ENCODE measurements at regions not wholly inside any gene's neighbourhood (a gene's known extent, or its start where the extent isn't known, plus 50 kb on each side); places are given as distances from the start of the nearest gene placed in this dataset.

DNA sequence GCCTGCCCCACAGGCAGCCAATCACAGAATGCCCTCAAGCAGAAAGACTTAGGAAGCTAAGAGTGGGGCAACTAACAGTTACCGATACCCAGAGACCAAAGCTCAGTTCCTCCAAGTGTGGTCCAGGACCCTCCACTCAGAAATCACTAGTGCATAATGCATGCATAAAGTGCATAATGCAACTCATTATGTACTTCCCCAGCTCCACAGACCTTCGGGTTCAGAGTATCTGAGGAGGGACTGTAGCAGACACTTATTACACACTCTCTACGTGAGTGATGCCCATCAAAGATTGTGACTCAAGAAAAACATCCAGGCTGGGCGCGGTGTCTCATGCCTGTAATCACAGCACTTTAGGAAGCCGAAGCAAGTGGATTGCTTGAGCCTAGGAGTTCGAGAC lies 328.0 kb downstream of the BCOR start:
- Histone ChIP-seq H3K36me3 (no peaks in the 10 kb centered on the region), H3K9me3 (no peaks in the 10 kb centered on the region), H3K4me1 (peaks cover 0 to 9% (median 2%) of the 10 kb centered on the region in 4 donors), H3K4me3 (no peak overlapping the region), H3K27ac (no peak overlapping the region), H3K27me3 (peaks cover 0 to 4% of the 10 kb centered on the region in 2 donors)
- TF ChIP-seq EP300 (IDR thresholded peaks at IDR 0.05), result no peak
- no peak for TF ChIP-seq POLR2A (IDR thresholded peaks at IDR 0.05)
- TF ChIP-seq, protein P1, sequence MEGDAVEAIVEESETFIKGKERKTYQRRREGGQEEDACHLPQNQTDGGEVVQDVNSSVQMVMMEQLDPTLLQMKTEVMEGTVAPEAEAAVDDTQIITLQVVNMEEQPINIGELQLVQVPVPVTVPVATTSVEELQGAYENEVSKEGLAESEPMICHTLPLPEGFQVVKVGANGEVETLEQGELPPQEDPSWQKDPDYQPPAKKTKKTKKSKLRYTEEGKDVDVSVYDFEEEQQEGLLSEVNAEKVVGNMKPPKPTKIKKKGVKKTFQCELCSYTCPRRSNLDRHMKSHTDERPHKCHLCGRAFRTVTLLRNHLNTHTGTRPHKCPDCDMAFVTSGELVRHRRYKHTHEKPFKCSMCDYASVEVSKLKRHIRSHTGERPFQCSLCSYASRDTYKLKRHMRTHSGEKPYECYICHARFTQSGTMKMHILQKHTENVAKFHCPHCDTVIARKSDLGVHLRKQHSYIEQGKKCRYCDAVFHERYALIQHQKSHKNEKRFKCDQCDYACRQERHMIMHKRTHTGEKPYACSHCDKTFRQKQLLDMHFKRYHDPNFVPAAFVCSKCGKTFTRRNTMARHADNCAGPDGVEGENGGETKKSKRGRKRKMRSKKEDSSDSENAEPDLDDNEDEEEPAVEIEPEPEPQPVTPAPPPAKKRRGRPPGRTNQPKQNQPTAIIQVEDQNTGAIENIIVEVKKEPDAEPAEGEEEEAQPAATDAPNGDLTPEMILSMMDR (IDR thresholded peaks at IDR 0.05), result no peak
- WGBS, 2 donors, result 88 to 98% methylated on average over 6 to 7 of the region's 7 CpGs
- no peak for DNase-seq (ENCODE audit: low spot score in 2 of 2)

DNA sequence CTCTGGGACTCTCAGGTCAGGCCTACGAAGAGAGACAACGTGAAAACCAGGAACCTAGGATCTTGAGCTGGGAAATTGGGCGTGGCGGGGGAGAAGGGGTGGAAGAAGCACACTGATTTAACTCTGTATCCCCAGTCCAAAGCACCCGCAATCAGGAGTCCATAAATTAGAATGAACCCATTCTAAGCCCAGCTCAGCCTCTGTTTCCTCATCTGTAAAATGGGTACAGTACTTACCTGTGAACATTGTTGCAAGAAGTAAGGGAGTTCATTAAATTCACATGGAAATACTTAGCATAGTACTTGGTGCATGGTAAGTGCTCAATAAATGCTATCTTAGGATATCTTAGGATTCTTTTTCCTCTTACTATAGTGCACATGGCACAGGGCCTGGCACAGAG lies 326.7 kb downstream of the BCOR start:
- peaks cover 0 to 4% of the 10 kb centered on the region in 2 donors for H3K27me3 ChIP-seq
- TF ChIP-seq EP300 (IDR thresholded peaks at IDR 0.05) (no peak), POLR2A (IDR thresholded peaks at IDR 0.05) (no peak)
- TF ChIP-seq, protein P1 (IDR thresholded peaks at IDR 0.05), result no peak
- H3K4me1 ChIP-seq, result peaks cover 0 to 9% (median 2%) of the 10 kb centered on the region in 4 donors
- no peaks in the 10 kb centered on the region for H3K36me3 ChIP-seq
- H3K4me3 ChIP-seq, result no peak overlapping the region
- 85 to 100% methylated on average over 3 to 5 of the region's 5 CpGs for WGBS, 2 donors
- H3K27ac ChIP-seq, result no peak overlapping the region
- no peak for DNase-seq (ENCODE audit: low spot score in 2 of 2)
- H3K9me3 ChIP-seq, result no peaks in the 10 kb centered on the region

DNA sequence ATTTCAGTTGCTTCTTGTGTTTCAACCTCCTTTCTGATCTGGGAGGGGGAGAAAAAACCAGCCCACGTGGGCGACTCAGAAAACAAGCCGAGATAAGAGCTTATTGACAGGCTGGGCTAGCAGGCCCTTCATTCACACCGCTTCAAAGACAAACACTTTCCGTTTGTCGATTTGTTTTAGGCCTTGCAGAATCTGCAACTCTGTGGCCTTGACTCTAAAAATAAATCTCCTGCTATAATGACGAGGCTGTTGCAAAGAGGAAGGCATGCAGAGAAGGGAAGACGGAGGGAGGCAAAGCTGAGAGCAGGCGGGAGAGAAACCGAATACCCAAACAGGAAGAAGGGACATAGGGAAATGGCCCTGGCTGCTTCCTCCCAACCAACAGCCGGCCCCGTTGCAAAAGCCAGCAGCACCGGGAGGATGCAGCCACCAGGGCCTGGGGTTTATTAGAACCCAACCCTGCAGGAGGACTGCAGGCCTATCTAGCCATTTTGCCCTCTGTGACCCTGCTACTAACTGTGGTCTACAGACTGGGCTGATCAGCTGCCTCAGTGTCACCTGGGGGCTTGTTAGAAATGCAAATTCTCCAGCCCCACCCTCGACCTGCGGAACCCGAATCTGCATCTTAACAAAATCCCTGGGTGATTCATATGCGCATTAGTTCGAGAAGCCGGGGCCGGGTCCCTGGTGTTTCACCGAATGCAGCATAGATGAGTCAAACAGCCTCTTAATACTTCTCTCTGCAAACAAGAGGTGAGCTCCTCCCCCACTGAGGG lies 325.5 kb downstream of the BCOR start:
- Histone ChIP-seq H3K27me3 (peaks cover 0 to 4% of the 10 kb centered on the region in 2 donors), H3K4me3 (no peak overlapping the region), H3K36me3 (no peaks in the 10 kb centered on the region), H3K9me3 (no peaks in the 10 kb centered on the region), H3K27ac (peak overlapping the region in 3 of 4 donors; percentile 12 to 61 (median 47)), H3K4me1 (peaks cover 0 to 9% (median 2%) of the 10 kb centered on the region in 4 donors)
- WGBS, 2 donors, result 30 to 31% methylated on average over 16 to 21 of the region's 21 CpGs
- TF ChIP-seq, protein P1 (IDR thresholded peaks at IDR 0.05), result no peak
- no peak for TF ChIP-seq EP300 (IDR thresholded peaks at IDR 0.05)
- no peak for TF ChIP-seq POLR2A (IDR thresholded peaks at IDR 0.05)
- no peak for DNase-seq (ENCODE audit: low spot score in 2 of 2)

DNA sequence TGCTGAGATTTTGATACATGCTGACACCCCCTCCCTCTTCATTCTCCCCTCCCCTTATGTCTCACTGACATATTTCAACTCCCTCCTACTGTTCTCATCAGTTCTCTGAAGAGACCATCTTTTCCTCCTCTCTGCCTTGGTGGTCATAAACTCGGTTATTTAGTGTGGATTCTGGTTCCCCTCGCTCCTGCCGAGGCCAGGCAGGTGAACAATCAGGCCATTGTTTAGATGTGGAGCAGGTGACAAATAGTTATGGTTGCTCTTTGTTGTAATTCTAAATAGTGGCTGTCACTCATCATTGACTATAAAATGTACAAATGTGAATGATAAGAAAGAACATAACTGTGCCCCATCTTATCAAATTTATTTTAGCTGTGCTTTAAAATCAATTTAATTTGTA lies 324.6 kb downstream of the BCOR start:
- peaks cover 0 to 4% of the 10 kb centered on the region in 2 donors for H3K27me3 ChIP-seq
- H3K9me3 ChIP-seq, result no peaks in the 10 kb centered on the region
- H3K36me3 ChIP-seq, result no peaks in the 10 kb centered on the region
- 54 to 83% methylated on average over 3 of the region's 3 CpGs for WGBS, 2 donors
- H3K4me1 ChIP-seq, result peaks cover 0 to 9% (median 2%) of the 10 kb centered on the region in 4 donors
- H3K4me3 ChIP-seq, result no peak overlapping the region
- TF ChIP-seq, protein P1 (IDR thresholded peaks at IDR 0.05), result no peak
- no peak for TF ChIP-seq EP300 (IDR thresholded peaks at IDR 0.05)
- no peak for TF ChIP-seq POLR2A (IDR thresholded peaks at IDR 0.05)
- H3K27ac ChIP-seq, result no peak overlapping the region
- no peak for DNase-seq (ENCODE audit: low spot score in 2 of 2)

DNA sequence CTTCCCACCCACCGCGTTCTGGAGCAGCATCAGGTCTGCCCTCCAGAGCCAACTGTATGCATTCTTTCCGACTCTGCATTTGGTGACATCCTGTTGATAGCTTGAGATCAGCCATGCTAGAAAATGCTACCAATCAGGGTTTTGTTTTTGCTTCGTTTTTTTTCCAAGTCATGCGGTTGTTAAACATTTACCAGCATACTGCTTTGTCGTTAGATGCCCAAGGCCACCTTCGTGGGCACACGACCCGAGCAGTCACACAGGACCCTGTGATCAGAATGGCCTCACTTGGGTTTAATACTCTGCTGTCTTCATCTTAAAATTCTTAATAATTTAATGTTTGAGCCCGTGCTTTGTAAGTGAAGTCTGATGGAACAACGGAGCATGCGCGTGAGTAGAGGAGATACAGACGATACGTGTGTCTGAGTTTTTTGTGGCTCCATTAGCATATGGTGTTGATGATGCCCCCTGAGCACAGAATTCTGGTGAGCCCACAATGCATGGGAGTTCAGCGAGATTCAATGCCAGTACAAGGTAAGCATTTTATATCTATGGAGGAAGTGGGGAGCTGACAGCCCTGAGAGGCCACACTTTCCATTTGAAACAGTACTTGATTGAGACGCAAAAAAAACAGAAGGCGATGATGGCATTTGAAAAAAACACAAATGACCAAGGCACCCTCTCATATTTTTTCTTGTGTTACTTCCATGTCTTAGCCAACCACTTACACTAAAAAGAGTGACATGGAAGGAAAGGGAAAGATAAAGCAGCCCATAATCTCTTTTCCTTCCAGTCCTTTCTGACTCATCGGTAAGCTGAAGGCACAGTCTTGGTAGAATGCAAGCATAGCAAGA lies 323.6 kb downstream of the BCOR start:
- Histone ChIP-seq H3K27me3 (peaks cover 0 to 4% of the 10 kb centered on the region in 2 donors), H3K4me1 (peaks cover 0 to 9% (median 2%) of the 10 kb centered on the region in 4 donors), H3K36me3 (no peaks in the 10 kb centered on the region), H3K9me3 (no peaks in the 10 kb centered on the region), H3K27ac (no peak overlapping the region), H3K4me3 (no peak overlapping the region)
- TF ChIP-seq EP300 (IDR thresholded peaks at IDR 0.05), result no peak
- TF ChIP-seq, protein P1 (IDR thresholded peaks at IDR 0.05), result no peak
- no peak for DNase-seq (ENCODE audit: low spot score in 2 of 2)
- WGBS, 2 donors, result 64 to 82% methylated on average over 18 to 19 of the region's 19 CpGs
